ENCODE measurements at regions not wholly inside any gene's neighbourhood (a gene's known extent, or its start where the extent isn't known, plus 50 kb on each side); places are given as distances from the start of the nearest gene placed in this dataset.

DNA sequence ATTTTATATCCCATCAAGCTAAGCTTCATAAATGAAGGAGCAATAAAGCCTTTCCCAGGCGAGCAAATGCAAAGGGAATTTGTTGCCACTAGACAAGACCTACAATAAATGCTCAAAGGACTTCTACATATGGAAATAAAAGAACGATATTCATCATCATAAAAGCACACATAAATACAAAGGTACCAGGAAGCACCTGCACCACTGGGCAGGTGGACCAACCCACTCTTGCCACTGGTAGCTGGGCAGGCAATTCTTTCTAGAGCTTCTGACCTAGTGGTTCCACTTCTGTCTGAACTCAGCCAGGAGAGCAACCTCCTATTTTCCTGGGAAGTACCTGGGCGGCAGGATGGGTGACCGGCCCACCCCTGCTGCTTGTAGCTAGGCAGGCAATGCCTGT, 237.2 kb upstream of the ITM2A start:
- no peak overlapping the region for H3K27ac Mint-ChIP-seq (ENCODE audit: unreplicated experiment)
- H3K4me1 Mint-ChIP-seq (ENCODE audit: unreplicated experiment), result no peaks in the 10 kb centered on the region
- peaks cover 22% of the 10 kb centered on the region for H3K9me3 Mint-ChIP-seq (ENCODE audit: unreplicated experiment)
- H3K4me3 Mint-ChIP-seq (ENCODE audit: unreplicated experiment), result no peak overlapping the region
- TF ChIP-seq, protein P1, sequence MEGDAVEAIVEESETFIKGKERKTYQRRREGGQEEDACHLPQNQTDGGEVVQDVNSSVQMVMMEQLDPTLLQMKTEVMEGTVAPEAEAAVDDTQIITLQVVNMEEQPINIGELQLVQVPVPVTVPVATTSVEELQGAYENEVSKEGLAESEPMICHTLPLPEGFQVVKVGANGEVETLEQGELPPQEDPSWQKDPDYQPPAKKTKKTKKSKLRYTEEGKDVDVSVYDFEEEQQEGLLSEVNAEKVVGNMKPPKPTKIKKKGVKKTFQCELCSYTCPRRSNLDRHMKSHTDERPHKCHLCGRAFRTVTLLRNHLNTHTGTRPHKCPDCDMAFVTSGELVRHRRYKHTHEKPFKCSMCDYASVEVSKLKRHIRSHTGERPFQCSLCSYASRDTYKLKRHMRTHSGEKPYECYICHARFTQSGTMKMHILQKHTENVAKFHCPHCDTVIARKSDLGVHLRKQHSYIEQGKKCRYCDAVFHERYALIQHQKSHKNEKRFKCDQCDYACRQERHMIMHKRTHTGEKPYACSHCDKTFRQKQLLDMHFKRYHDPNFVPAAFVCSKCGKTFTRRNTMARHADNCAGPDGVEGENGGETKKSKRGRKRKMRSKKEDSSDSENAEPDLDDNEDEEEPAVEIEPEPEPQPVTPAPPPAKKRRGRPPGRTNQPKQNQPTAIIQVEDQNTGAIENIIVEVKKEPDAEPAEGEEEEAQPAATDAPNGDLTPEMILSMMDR (IDR thresholded peaks at IDR 0.05), result no peak
- DNase-seq (ENCODE audit: extremely low spot score, unreplicated experiment), result no peak
- H3K27me3 Mint-ChIP-seq (ENCODE audit: unreplicated experiment), result no peaks in the 10 kb centered on the region
- no peaks in the 10 kb centered on the region for H3K36me3 Mint-ChIP-seq (ENCODE audit: unreplicated experiment)

DNA sequence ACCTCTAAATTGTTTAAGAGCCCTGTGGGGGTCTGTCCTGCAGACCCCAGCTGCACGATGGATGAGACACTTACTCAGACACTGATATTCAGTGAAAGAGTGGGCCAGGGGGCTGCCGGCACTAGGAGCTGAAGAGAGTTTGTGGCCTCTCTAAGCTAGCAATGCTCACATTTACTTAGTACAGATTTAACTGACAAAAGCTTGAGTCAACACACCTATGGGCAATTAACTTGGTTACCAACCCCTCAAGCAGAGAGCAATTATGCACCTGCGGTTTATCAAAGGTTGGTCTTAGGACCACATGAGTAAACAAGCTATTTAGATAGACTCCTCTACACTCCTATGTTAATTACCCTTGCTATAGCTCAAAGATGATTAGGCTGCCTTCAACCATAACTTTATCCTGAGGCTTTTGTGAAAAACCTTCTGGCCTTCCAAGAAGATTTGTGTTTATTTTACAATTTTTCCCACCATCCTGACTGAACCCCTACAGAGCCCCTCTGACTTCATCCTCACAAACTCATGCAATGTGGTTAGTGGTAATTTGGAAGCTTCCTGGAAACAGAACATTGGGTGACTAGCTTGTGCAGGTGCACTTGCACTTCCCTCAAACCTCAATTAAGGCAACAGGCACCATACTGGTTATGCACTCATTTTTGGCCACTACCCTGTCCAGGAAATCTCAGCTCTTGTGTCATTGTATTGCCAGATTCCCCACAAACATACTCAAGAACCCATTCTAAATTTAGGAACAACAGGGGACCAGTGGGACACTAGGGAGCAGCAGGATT, 234.4 kb upstream of the ITM2A start:
- TF ChIP-seq, protein P1 (IDR thresholded peaks at IDR 0.05), result no peak
- no peak for DNase-seq (ENCODE audit: extremely low spot score, unreplicated experiment)
- H3K27me3 Mint-ChIP-seq (ENCODE audit: unreplicated experiment), result no peaks in the 10 kb centered on the region
- H3K36me3 Mint-ChIP-seq (ENCODE audit: unreplicated experiment), result no peaks in the 10 kb centered on the region
- no peak overlapping the region for H3K4me3 Mint-ChIP-seq (ENCODE audit: unreplicated experiment)
- H3K4me1 Mint-ChIP-seq (ENCODE audit: unreplicated experiment), result no peaks in the 10 kb centered on the region
- H3K27ac Mint-ChIP-seq (ENCODE audit: unreplicated experiment), result no peak overlapping the region
- peaks cover 21% of the 10 kb centered on the region for H3K9me3 Mint-ChIP-seq (ENCODE audit: unreplicated experiment)

DNA sequence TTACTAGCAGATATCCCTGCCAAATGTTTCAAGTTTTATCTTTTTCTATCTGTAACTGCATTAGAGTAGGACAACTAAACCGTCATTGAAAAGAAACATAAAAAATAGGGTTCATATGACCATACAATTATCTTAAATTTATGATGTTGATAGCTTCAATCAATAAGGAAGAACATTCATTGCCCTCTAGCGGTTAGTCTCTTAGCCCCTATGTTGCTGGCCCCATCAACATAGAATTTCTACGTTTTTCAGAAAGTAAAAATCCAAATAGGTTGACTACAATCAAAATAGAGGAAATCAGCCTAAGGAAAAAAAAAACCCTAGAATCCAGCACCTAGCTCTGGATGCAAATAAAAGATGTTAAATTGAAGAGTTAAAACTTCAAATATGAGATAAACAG, 225.1 kb upstream of the ITM2A start:
- Mint-ChIP-seq H3K9me3 (ENCODE audit: unreplicated experiment) (peaks cover 43% of the 10 kb centered on the region), H3K36me3 (ENCODE audit: unreplicated experiment) (no peaks in the 10 kb centered on the region), H3K4me1 (ENCODE audit: unreplicated experiment) (no peaks in the 10 kb centered on the region), H3K4me3 (ENCODE audit: unreplicated experiment) (no peak overlapping the region), H3K27ac (ENCODE audit: unreplicated experiment) (no peak overlapping the region), H3K27me3 (ENCODE audit: unreplicated experiment) (no peaks in the 10 kb centered on the region)
- no peak for DNase-seq (ENCODE audit: extremely low spot score, unreplicated experiment)
- TF ChIP-seq, protein P1 (IDR thresholded peaks at IDR 0.05), result no peak

DNA sequence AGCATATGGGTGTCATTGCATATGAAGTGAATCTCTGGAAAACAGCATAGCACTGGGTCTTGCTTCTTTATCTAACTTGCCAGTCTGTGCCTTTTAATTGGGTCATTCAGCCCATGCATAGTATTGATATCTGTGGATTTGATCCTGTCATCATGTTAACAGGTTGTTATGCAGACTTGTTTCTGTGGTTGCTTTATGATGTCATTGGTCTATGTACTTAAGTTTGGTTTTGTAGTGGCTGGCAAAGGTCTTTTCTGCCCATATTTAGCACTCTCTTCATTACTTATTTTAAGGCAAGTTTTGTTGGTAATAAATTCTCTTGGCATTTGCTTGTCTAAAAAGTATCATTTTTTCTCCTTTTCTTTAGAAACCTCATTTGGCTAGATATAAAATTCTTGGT, 221.1 kb upstream of the ITM2A start:
- H3K27ac Mint-ChIP-seq (ENCODE audit: unreplicated experiment), result no peak overlapping the region
- TF ChIP-seq, protein P1 (IDR thresholded peaks at IDR 0.05), result no peak
- H3K4me1 Mint-ChIP-seq (ENCODE audit: unreplicated experiment), result no peaks in the 10 kb centered on the region
- H3K4me3 Mint-ChIP-seq (ENCODE audit: unreplicated experiment), result no peak overlapping the region
- no peaks in the 10 kb centered on the region for H3K36me3 Mint-ChIP-seq (ENCODE audit: unreplicated experiment)
- DNase-seq (ENCODE audit: extremely low spot score, unreplicated experiment), result no peak
- no peaks in the 10 kb centered on the region for H3K27me3 Mint-ChIP-seq (ENCODE audit: unreplicated experiment)
- peaks cover 56% of the 10 kb centered on the region for H3K9me3 Mint-ChIP-seq (ENCODE audit: unreplicated experiment)

DNA sequence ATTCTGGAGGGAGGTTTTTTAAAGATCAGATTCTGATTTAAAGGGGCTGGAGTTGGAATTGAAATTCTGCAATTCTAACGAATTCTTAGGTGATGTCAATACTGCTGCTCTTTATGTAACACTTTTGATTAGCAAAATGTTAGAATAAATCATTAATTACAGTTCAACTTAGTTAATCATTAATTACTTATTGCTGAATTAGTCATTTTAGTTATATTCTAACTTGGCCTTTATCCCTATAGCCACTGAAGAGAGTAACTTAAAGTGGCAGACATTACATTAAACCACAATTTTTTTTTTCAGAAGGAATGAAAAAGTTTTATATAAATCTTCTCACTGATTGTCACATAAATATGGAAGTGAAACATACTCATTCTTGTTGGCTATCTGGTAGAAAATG, 206.6 kb upstream of the ITM2A start:
- Mint-ChIP-seq H3K4me1 (ENCODE audit: unreplicated experiment) (no peaks in the 10 kb centered on the region), H3K27ac (ENCODE audit: unreplicated experiment) (no peak overlapping the region), H3K27me3 (ENCODE audit: unreplicated experiment) (no peaks in the 10 kb centered on the region), H3K36me3 (ENCODE audit: unreplicated experiment) (no peaks in the 10 kb centered on the region), H3K9me3 (ENCODE audit: unreplicated experiment) (peaks cover 15% of the 10 kb centered on the region), H3K4me3 (ENCODE audit: unreplicated experiment) (no peak overlapping the region)
- TF ChIP-seq, protein P1 (IDR thresholded peaks at IDR 0.05), result no peak
- no peak for DNase-seq (ENCODE audit: extremely low spot score, unreplicated experiment)

Data from osteocyte (in vitro differentiated cells).